NB4 (cell line): ENCODE measurements at regions not wholly inside any gene's neighbourhood (a gene's known extent, or its start where the extent isn't known, plus 50 kb on each side); places are given as distances from the start of the nearest gene placed in this dataset.

Source experiments
- DNase-seq: peaks from one replicate; pipeline ENCODE4 v3.0.0; 2010; ENCODE audit warnings: low read depth
- H3K4me3 ChIP-seq: one replicate; pipeline ENCODE4 v1.5.1; 2011; ENCODE audit warnings: mild to moderate bottlenecking, low read depth, low read length, moderate library complexity
- MYC ChIP-seq: IDR thresholded peaks from 2 replicates; pipeline ENCODE4 v1.6.1; 2011; ENCODE audit warnings: low read depth, low read length
- POLR2A ChIP-seq: IDR thresholded peaks from 2 replicates; pipeline ENCODE4 v1.6.1; 2011; ENCODE audit warnings: mild to moderate bottlenecking; ENCODE audit not compliant: insufficient read length; ENCODE audit errors: extremely low read depth
- TF ChIP-seq, protein P1 (sequence below): IDR thresholded peaks from one replicate; pipeline ENCODE4 v1.5.1; 2012; ENCODE audit warnings: low read depth, low read length
- TF ChIP-seq, protein P2 (sequence below): IDR thresholded peaks from 2 replicates; pipeline ENCODE4 v1.6.1; 2011; ENCODE audit warnings: low read depth, low read length

DNA sequence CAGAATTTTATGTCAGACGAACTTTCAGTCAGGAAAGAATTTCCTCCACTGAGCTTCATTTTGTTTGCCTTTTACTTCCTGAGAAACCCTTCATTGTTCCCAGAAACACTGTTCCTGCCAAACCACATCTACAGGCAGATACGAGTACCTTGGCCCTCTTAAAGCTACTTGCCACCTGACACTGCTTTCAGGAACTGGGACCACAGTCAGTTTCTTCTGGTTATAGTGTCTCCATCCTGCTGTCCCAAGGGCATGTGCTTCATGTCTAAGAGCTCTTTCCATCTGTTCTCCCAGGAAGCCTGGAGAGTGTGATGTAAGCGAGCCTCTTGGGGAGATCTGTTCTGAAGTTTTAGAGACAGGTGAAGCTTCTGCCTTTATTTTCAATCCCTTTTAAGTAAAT is 161.7 kb upstream of the PLEKHA5 start:
- H3K4me3 ChIP-seq: no peak overlapping the region
- DNase-seq: no peak
- TF ChIP-seq MYC: no peak
- TF ChIP-seq, protein P1, sequence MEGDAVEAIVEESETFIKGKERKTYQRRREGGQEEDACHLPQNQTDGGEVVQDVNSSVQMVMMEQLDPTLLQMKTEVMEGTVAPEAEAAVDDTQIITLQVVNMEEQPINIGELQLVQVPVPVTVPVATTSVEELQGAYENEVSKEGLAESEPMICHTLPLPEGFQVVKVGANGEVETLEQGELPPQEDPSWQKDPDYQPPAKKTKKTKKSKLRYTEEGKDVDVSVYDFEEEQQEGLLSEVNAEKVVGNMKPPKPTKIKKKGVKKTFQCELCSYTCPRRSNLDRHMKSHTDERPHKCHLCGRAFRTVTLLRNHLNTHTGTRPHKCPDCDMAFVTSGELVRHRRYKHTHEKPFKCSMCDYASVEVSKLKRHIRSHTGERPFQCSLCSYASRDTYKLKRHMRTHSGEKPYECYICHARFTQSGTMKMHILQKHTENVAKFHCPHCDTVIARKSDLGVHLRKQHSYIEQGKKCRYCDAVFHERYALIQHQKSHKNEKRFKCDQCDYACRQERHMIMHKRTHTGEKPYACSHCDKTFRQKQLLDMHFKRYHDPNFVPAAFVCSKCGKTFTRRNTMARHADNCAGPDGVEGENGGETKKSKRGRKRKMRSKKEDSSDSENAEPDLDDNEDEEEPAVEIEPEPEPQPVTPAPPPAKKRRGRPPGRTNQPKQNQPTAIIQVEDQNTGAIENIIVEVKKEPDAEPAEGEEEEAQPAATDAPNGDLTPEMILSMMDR: no peak
- TF ChIP-seq POLR2A: no peak

DNA sequence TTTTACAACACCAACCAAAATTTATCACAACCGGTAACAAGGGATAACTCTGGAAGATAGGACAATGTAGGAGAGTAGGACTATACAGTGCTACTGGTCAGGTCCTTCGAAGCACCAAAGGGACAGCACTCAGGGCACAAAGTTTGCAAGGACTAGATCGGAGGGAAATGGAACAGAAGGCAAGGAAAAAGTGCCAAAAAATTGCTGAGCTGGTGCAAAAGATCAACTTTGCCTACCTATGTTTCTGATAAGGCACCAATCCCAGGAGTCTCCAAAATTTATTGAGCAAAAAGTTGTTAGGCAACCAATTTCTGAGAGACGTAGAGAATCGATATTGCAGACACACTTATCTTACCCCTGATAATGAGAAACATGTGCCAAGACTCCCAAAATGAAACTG is 160.0 kb upstream of the PLEKHA5 start:
- TF ChIP-seq POLR2A (no peak), MYC (no peak)
- TF ChIP-seq, protein P1: no peak
- TF ChIP-seq, protein P2, sequence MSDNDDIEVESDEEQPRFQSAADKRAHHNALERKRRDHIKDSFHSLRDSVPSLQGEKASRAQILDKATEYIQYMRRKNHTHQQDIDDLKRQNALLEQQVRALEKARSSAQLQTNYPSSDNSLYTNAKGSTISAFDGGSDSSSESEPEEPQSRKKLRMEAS: no peak
- DNase-seq: no peak

DNA sequence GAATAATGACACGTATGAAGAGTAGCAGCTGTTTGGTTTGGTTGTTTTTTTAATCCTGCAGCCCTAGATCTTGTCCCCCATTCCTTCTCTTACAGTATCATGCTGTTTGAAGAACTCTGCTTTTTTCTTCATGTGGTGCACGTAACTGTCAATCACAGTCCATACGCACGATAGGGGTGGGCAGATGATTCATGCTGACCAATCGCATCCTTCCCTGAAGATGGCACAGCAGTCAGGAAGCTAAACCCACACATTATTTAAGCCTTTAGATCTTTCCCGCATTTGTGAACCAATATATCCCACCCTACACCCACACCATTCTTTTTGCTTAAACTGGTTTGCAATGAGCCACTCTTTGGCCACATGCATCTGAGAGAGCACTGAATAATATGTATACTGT is 158.9 kb upstream of the PLEKHA5 start:
- H3K4me3 ChIP-seq: no peak overlapping the region
- no peak for TF ChIP-seq MYC
- TF ChIP-seq, protein P1: no peak
- TF ChIP-seq, protein P2: no peak
- no peak for TF ChIP-seq POLR2A
- DNase-seq: no peak

More for the DNA sequence above, 160.0 kb upstream of the PLEKHA5 start:
- H3K4me3 ChIP-seq: no peak overlapping the region

DNA sequence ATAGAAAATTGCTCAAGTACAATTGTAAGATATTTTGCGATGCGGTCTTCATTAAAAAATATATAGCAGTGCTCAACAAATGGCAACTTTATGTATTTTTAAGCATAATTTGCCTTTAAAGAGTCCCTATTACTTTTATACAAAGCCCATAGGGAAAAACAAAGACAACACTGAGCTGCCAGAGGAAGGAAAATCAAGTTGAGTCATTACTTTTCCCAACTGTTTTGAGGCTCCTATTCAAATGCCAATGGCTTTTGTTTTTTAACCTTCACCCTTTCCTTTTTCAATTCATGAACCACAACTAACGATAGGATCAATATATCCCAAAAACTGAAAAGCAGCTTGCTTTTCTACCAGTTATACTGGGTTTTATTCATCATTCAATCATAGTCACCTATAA is 157.6 kb upstream of the PLEKHA5 start:
- TF ChIP-seq, protein P2: no peak
- no peak for TF ChIP-seq POLR2A
- no peak for TF ChIP-seq MYC
- TF ChIP-seq, protein P1: no peak
- no peak for DNase-seq
- H3K4me3 ChIP-seq: no peak overlapping the region

DNA sequence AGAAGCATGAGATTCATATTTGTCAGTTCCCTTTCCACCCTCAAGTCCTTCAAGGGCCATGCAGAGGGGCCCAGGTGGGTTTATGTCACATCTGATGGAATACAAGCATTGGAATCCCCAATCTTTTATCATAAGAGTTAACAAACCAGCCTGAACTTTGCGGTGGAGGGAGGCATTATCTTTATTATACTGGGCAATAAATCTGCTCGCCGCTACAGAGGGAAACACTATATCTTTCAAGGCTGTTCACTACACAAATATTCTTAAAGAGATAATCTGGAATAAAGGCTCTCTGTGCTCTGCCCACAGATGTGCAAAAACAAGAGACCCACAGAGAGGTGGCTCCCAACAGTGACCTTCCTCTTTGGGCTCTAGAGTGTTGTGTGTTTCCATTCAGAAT is 153.6 kb upstream of the PLEKHA5 start:
- H3K4me3 ChIP-seq: no peak overlapping the region
- TF ChIP-seq, protein P2: no peak
- TF ChIP-seq, protein P1: no peak
- TF ChIP-seq POLR2A: no peak
- TF ChIP-seq MYC: no peak
- DNase-seq: no peak

DNA sequence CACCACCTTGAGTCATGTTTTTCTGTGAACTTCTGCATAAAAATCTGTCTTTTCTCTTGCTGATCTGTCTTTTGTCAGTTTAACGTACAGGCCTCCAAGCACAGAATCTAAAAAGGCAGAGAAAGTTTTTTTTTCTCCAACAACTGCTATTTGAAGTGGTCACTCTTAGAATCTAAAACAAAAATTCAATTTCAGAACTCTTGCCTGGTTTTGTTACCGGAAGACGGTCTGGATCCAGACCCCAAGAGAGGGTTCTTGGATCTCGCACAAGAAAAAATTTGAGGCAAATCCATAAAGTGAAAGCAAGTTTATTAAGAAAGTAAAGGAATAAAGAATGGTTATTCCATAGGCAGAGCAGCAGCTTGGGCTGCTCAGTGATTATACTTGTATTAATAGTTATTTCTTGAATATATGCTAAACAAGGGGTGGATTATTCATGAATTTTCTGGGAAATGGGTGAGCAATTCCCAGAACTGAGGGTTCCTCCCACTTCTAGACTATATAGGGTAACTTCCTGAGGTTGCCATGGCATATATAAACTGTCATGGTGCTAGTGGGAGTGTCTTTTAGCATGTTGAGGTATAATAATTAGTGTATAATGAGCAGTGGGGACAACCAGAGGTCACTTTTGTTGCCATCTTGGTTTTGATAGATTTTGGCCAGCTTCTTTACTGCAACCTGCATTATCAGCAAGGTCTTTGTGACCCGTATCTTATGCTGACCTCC is 150.0 kb upstream of the PLEKHA5 start:
- no peak overlapping the region for H3K4me3 ChIP-seq
- no peak for TF ChIP-seq MYC
- TF ChIP-seq, protein P1: no peak
- no peak for TF ChIP-seq POLR2A
- TF ChIP-seq, protein P2: no peak
- DNase-seq: no peak
